ENCODE measurements at regions not wholly inside any gene's neighbourhood (a gene's known extent, or its start where the extent isn't known, plus 50 kb on each side); places are given as distances from the start of the nearest gene placed in this dataset.

- H3K27me3 Mint-ChIP-seq, result peaks cover 3% of the 10 kb centered on the region
These were observed 320.8 kb upstream of the TMPO start for GRCh38 chr12:98194591-98194990.

GRCh38 chr12:98198261-98198982 is 317.0 kb upstream of the TMPO start:
- Histone ChIP-seq H3K79me2 (ENCODE audit: control insufficient read depth, insufficient read depth, low read length) (no peaks in the 10 kb centered on the region), H2AFZ (ENCODE audit: insufficient read depth, low read depth, low read length, poor library complexity, severe bottlenecking) (no peak overlapping the region), H3K4me2 (replicated peaks; ENCODE audit: low read depth, low read length, poor library complexity, severe bottlenecking) (no peak overlapping the region), H3K36me3 (replicated peaks in 1 of 2; ENCODE audit: control extremely low read depth in 1 of 2, control insufficient read depth in 1 of 2, extremely low read depth in 1 of 2, insufficient read depth in 2 of 2, low read length in 1 of 2) (no peaks in the 10 kb centered on the region), H3K27ac (ENCODE audit: low read length in 2 of 2) (no peak overlapping the region), H4K20me1 (ENCODE audit: control insufficient read depth, insufficient read depth, low read length, poor library complexity, severe bottlenecking) (no peaks in the 10 kb centered on the region), H3K4me1 (ENCODE audit: control insufficient read depth in 2 of 2, insufficient read depth in 2 of 2, low read length in 2 of 2) (no peaks in the 10 kb centered on the region), H3K27me3 (replicated peaks in 1 of 4; ENCODE audit: control extremely low read depth in 1 of 4, control insufficient read depth in 3 of 4, insufficient read depth in 4 of 4, low read length in 3 of 4) (no peaks in the 10 kb centered on the region), H3K9me3 (ENCODE audit: control extremely low read depth in 1 of 3, control insufficient read depth in 2 of 3, insufficient read depth in 1 of 3, low read length in 2 of 3) (peaks cover 0 to 8% (median 0%) of the 10 kb centered on the region in 3 donors), H3K4me3 (ENCODE audit: control extremely low read depth in 1 of 5, extremely low read depth in 1 of 5, insufficient read depth in 1 of 5, low read depth in 2 of 5, low read length in 4 of 5) (no peak overlapping the region), H3K9ac (ENCODE audit: low read length) (no peak overlapping the region)
- ATAC-seq (ENCODE audit: low read depth), result no peak
- no peak for TF ChIP-seq CTCF (IDR thresholded peaks at IDR 0.05)
- no peak for TF ChIP-seq EZH2 (IDR thresholded peaks at IDR 0.05; ENCODE audit: borderline replicate concordance, insufficient read depth, low read depth, low read length, poor library complexity, severe bottlenecking)
- H3K4me1 Mint-ChIP-seq, result no peaks in the 10 kb centered on the region
- peaks cover 7% of the 10 kb centered on the region for H3K27me3 Mint-ChIP-seq
- DNase-seq, result no peak
- CTCF ChIA-PET, result no interaction called here
- H3K9me3 Mint-ChIP-seq (ENCODE audit: insufficient read depth), result no peaks in the 10 kb centered on the region
- POLR2A ChIA-PET, result no interaction called here
- H3K27ac Mint-ChIP-seq, result no peak overlapping the region
- intact Hi-C loops (cut with micrococcal nuclease), result no loop called here
- 63% methylated on average over 4 of the region's 4 CpGs for WGBS (ENCODE audit: insufficient coverage)
- no peak overlapping the region for H3K4me3 Mint-ChIP-seq

More at GRCh38 chr12:98194591-98194990, 320.8 kb upstream of the TMPO start:
- H3K9ac ChIP-seq (ENCODE audit: low read length), result no peak overlapping the region
- intact Hi-C loops (cut with micrococcal nuclease), result no loop called here
- H3K36me3 ChIP-seq (replicated peaks in 1 of 2; ENCODE audit: control extremely low read depth in 1 of 2, control insufficient read depth in 1 of 2, extremely low read depth in 1 of 2, insufficient read depth in 2 of 2, low read length in 1 of 2), result no peaks in the 10 kb centered on the region
- no peaks in the 10 kb centered on the region for H3K27me3 ChIP-seq (replicated peaks in 1 of 4; ENCODE audit: control extremely low read depth in 1 of 4, control insufficient read depth in 3 of 4, insufficient read depth in 4 of 4, low read length in 3 of 4)
- H3K4me2 ChIP-seq (replicated peaks; ENCODE audit: low read depth, low read length, poor library complexity, severe bottlenecking), result no peak overlapping the region
- H3K4me3 ChIP-seq (ENCODE audit: control extremely low read depth in 1 of 5, extremely low read depth in 1 of 5, insufficient read depth in 1 of 5, low read depth in 2 of 5, low read length in 4 of 5), result no peak overlapping the region
- TF ChIP-seq CTCF (IDR thresholded peaks at IDR 0.05) (no peak), EZH2 (IDR thresholded peaks at IDR 0.05; ENCODE audit: borderline replicate concordance, insufficient read depth, low read depth, low read length, poor library complexity, severe bottlenecking) (no peak)
- no peak overlapping the region for H2AFZ ChIP-seq (ENCODE audit: insufficient read depth, low read depth, low read length, poor library complexity, severe bottlenecking)
- no peaks in the 10 kb centered on the region for H3K4me1 ChIP-seq (ENCODE audit: control insufficient read depth in 2 of 2, insufficient read depth in 2 of 2, low read length in 2 of 2)
- DNase-seq, result no peak
- H3K4me3 Mint-ChIP-seq, result no peak overlapping the region
- H3K9me3 Mint-ChIP-seq (ENCODE audit: insufficient read depth), result no peaks in the 10 kb centered on the region
- H3K27ac ChIP-seq (ENCODE audit: low read length in 2 of 2), result no peak overlapping the region
- no peak for ATAC-seq (ENCODE audit: low read depth)
- no peak overlapping the region for H3K27ac Mint-ChIP-seq
- H3K4me1 Mint-ChIP-seq, result no peaks in the 10 kb centered on the region
- no peaks in the 10 kb centered on the region for H3K9me3 ChIP-seq (ENCODE audit: control extremely low read depth in 1 of 3, control insufficient read depth in 2 of 3, insufficient read depth in 1 of 3, low read length in 2 of 3)
- H4K20me1 ChIP-seq (ENCODE audit: control insufficient read depth, insufficient read depth, low read length, poor library complexity, severe bottlenecking), result no peaks in the 10 kb centered on the region
- POLR2A ChIA-PET, result no interaction called here
- CTCF ChIA-PET, result no interaction called here
- 100% methylated on average over 1 of the region's 3 CpGs for WGBS (ENCODE audit: insufficient coverage)
- no peaks in the 10 kb centered on the region for H3K79me2 ChIP-seq (ENCODE audit: control insufficient read depth, insufficient read depth, low read length)
